Body of pancreas (tissue), 4 donors: ENCODE measurements at regions not wholly inside any gene's neighbourhood (a gene's known extent, or its start where the extent isn't known, plus 50 kb on each side); places are given as distances from the start of the nearest gene placed in this dataset.

Source experiments
- CTCF ChIP-seq, 7 experiments: fragments of 450-650 bp in 4 of 7; fragments of 200-600 bp in 3 of 7; sonication (generic) in 3 of 7; IDR thresholded peaks; one replicate each; pipeline ENCODE4 v1.5.1; 2016 to 2019; ENCODE audit warnings: antibody characterized with exemption in 7 of 7
- POLR2A ChIP-seq, 3 donors: fragments of 450-650 bp; IDR thresholded peaks; one replicate each; pipeline ENCODE4 v1.6.1; 2016; ENCODE audit warnings: antibody characterized with exemption in 3 of 3, mild to moderate bottlenecking in 2 of 3

- TF ChIP-seq POLR2A (IDR thresholded peaks at IDR 0.05) (no peak), CTCF (IDR thresholded peaks at IDR 0.05) (no peak)
Observed at GRCh38 chr6:140782941-140783340, 1349.8 kb upstream of the GJE1 start.
